ENCODE measurements at regions not wholly inside any gene's neighbourhood (a gene's known extent, or its start where the extent isn't known, plus 50 kb on each side); places are given as distances from the start of the nearest gene placed in this dataset.

GRCh38 chr18:51891876-51892275 lies 448.1 kb upstream of the DCC start:
- DNase-seq (ENCODE audit: low read depth): no peak
- no peaks in the 10 kb centered on the region for H3K36me3 ChIP-seq (ENCODE audit: control insufficient read depth, insufficient read depth, low read length)
- no peak overlapping the region for H3K4me3 ChIP-seq (ENCODE audit: low read depth, low read length)
- no peak for TF ChIP-seq CTCF (IDR thresholded peaks at IDR 0.05; ENCODE audit: insufficient read depth, low read length, poor library complexity, severe bottlenecking)
- no peaks in the 10 kb centered on the region for H3K27me3 ChIP-seq (ENCODE audit: control insufficient read depth, insufficient read depth, low read length)

- H3K27me3 ChIP-seq (ENCODE audit: control insufficient read depth, insufficient read depth, low read length): no peaks in the 10 kb centered on the region
- no peak for TF ChIP-seq CTCF (IDR thresholded peaks at IDR 0.05; ENCODE audit: insufficient read depth, low read length, poor library complexity, severe bottlenecking)
- H3K4me3 ChIP-seq (ENCODE audit: low read depth, low read length): no peak overlapping the region
- DNase-seq (ENCODE audit: low read depth): no peak
- H3K36me3 ChIP-seq (ENCODE audit: control insufficient read depth, insufficient read depth, low read length): no peaks in the 10 kb centered on the region
Measured at GRCh38 chr18:51897884-51898283, 442.1 kb upstream of the DCC start.

GRCh38 chr18:51907687-51908597 lies 432.1 kb upstream of the DCC start:
- TF ChIP-seq CTCF (IDR thresholded peaks at IDR 0.05; ENCODE audit: insufficient read depth, low read length, poor library complexity, severe bottlenecking): no peak
- H3K27me3 ChIP-seq (ENCODE audit: control insufficient read depth, insufficient read depth, low read length): no peaks in the 10 kb centered on the region
- H3K36me3 ChIP-seq (ENCODE audit: control insufficient read depth, insufficient read depth, low read length): no peaks in the 10 kb centered on the region
- no peak overlapping the region for H3K4me3 ChIP-seq (ENCODE audit: low read depth, low read length)
- no peak for DNase-seq (ENCODE audit: low read depth)

- no peak for TF ChIP-seq CTCF (IDR thresholded peaks at IDR 0.05; ENCODE audit: insufficient read depth, low read length, poor library complexity, severe bottlenecking)
- no peak for DNase-seq (ENCODE audit: low read depth)
- H3K4me3 ChIP-seq (ENCODE audit: low read depth, low read length): no peak overlapping the region
- H3K27me3 ChIP-seq (ENCODE audit: control insufficient read depth, insufficient read depth, low read length): no peaks in the 10 kb centered on the region
- H3K36me3 ChIP-seq (ENCODE audit: control insufficient read depth, insufficient read depth, low read length): no peaks in the 10 kb centered on the region
Measured at GRCh38 chr18:51908598-51908944, 431.4 kb upstream of the DCC start.

- Histone ChIP-seq H3K4me3 (ENCODE audit: low read depth, low read length) (no peak overlapping the region), H3K36me3 (ENCODE audit: control insufficient read depth, insufficient read depth, low read length) (no peaks in the 10 kb centered on the region), H3K27me3 (ENCODE audit: control insufficient read depth, insufficient read depth, low read length) (no peaks in the 10 kb centered on the region)
- no peak for TF ChIP-seq CTCF (IDR thresholded peaks at IDR 0.05; ENCODE audit: insufficient read depth, low read length, poor library complexity, severe bottlenecking)
- no peak for DNase-seq (ENCODE audit: low read depth)
Measured at GRCh38 chr18:51911584-51911983, 428.4 kb upstream of the DCC start.

- no peak for TF ChIP-seq CTCF (IDR thresholded peaks at IDR 0.05; ENCODE audit: insufficient read depth, low read length, poor library complexity, severe bottlenecking)
- DNase-seq (ENCODE audit: low read depth): no peak
- Histone ChIP-seq H3K36me3 (ENCODE audit: control insufficient read depth, insufficient read depth, low read length) (no peaks in the 10 kb centered on the region), H3K27me3 (ENCODE audit: control insufficient read depth, insufficient read depth, low read length) (no peaks in the 10 kb centered on the region), H3K4me3 (ENCODE audit: low read depth, low read length) (no peak overlapping the region)
Measured at GRCh38 chr18:51912381-51912780, 427.6 kb upstream of the DCC start.

Data from kidney epithelial cell (primary cell).